Liver (tissue), 8 donors: ENCODE measurements at regions not wholly inside any gene's neighbourhood (a gene's known extent, or its start where the extent isn't known, plus 50 kb on each side); places are given as distances from the start of the nearest gene placed in this dataset.
A peak's percentile ranks its signal among the peaks of the same experiment; 100 is the strongest.

ENCODE experiments used
- DNase-seq: peaks from one replicate; pipeline ENCODE4 v3.0.0-alpha.2; 2017; ENCODE audit warnings: low spot score
- H3K27ac ChIP-seq, 2 donors: one replicate each; pipeline ENCODE4 v1.7.0; 2013; ENCODE audit warnings: inconsistent platforms in 2 of 2, low read length in 2 of 2, control low read depth in 1 of 2, low read depth in 1 of 2, mild to moderate bottlenecking in 1 of 2
- H3K27me3 ChIP-seq, 4 donors: one replicate each; pipeline versions ENCODE4 v1.6.1 to v1.7.0; 2013; ENCODE audit warnings: low read length in 3 of 4, inconsistent platforms in 1 of 4, mild to moderate bottlenecking in 1 of 4, moderate library complexity in 1 of 4; ENCODE audit not compliant: control insufficient read depth in 4 of 4, insufficient read depth in 4 of 4
- H3K36me3 ChIP-seq, 4 donors: one replicate each; pipeline versions ENCODE4 v1.6.1 to v1.7.0; 2013; ENCODE audit warnings: low read length in 3 of 4, mild to moderate bottlenecking in 3 of 4, low read depth in 1 of 4, moderate library complexity in 1 of 4; ENCODE audit not compliant: control insufficient read depth in 4 of 4, insufficient read depth in 3 of 4
- H3K4me1 ChIP-seq, 4 donors: one replicate each; pipeline versions ENCODE4 v1.6.1 to v1.7.0; 2013; ENCODE audit warnings: low read length in 3 of 4, mild to moderate bottlenecking in 3 of 4, moderate library complexity in 1 of 4; ENCODE audit not compliant: control insufficient read depth in 4 of 4, insufficient read depth in 4 of 4
- H3K4me3 ChIP-seq, 3 donors: one replicate each; pipeline versions ENCODE4 v1.6.1 to v1.7.0; 2013; ENCODE audit warnings: low read length in 3 of 3, control low read depth in 1 of 3, low read depth in 1 of 3, mild to moderate bottlenecking in 1 of 3
- H3K9ac ChIP-seq, 2 donors: one replicate each; pipeline ENCODE4 v1.7.0; 2013; ENCODE audit warnings: low read length in 2 of 2, mild to moderate bottlenecking in 2 of 2, moderate library complexity in 2 of 2, control low read depth in 1 of 2, low read depth in 1 of 2
- H3K9me3 ChIP-seq, 4 donors: one replicate each; pipeline versions ENCODE4 v1.6.1 to v1.7.0; 2013; ENCODE audit warnings: low read length in 3 of 4; ENCODE audit not compliant: control insufficient read depth in 4 of 4
- EGR1 ChIP-seq, 2 donors: IDR thresholded peaks; 2 replicates each; pipeline ENCODE4 v1.6.1; 2016 to 2018; ENCODE audit warnings: antibody characterized with exemption in 2 of 2, low read depth in 2 of 2
- FOXA1 ChIP-seq: IDR thresholded peaks from 2 replicates; pipeline ENCODE4 v1.6.1; 2016; ENCODE audit warnings: antibody characterized with exemption
- FOXA2 ChIP-seq: IDR thresholded peaks from 2 replicates; pipeline ENCODE4 v1.6.1; 2016; ENCODE audit warnings: antibody characterized with exemption
- GABPA ChIP-seq, 2 donors: IDR thresholded peaks in 1 of 2; conservative IDR thresholded peaks in 1 of 2; 2 replicates each; pipeline ENCODE4 v1.6.1; 2016; ENCODE audit warnings: antibody characterized with exemption in 2 of 2, mild to moderate bottlenecking in 1 of 2, moderate library complexity in 1 of 2
- HNF4A ChIP-seq, 2 donors: conservative IDR thresholded peaks; 2 replicates each; pipeline ENCODE4 v1.6.1; 2016; ENCODE audit warnings: antibody characterized with exemption in 2 of 2, mild to moderate bottlenecking in 2 of 2
- HNF4G ChIP-seq: IDR thresholded peaks from 2 replicates; pipeline ENCODE4 v1.6.1; 2016; ENCODE audit warnings: antibody characterized with exemption
- JUND ChIP-seq, 2 donors: IDR thresholded peaks; 2 replicates each; pipeline ENCODE4 v1.6.1; 2016; ENCODE audit warnings: antibody characterized with exemption in 2 of 2
- RAD21 ChIP-seq, 2 donors: IDR thresholded peaks; 2 replicates each; pipeline ENCODE4 v1.6.1; 2016; ENCODE audit warnings: antibody characterized with exemption in 2 of 2, mild to moderate bottlenecking in 2 of 2
- RXRA ChIP-seq, 2 donors: IDR thresholded peaks; 2 replicates each; pipeline ENCODE4 v1.6.1; 2017 to 2018; ENCODE audit warnings: antibody characterized with exemption in 2 of 2, mild to moderate bottlenecking in 1 of 2
- TAF1 ChIP-seq: conservative IDR thresholded peaks from 2 replicates; pipeline ENCODE4 v1.6.1; 2016; ENCODE audit warnings: antibody characterized with exemption, mild to moderate bottlenecking
- YY1 ChIP-seq: IDR thresholded peaks from 2 replicates; pipeline ENCODE4 v1.6.1; 2016; ENCODE audit warnings: antibody characterized with exemption, mild to moderate bottlenecking
- WGBS: extraction: QIAGEN DNeasy Blood & Tissue Kit; methylation state at CpG from one replicate; pipeline ENCODE4 v1.1.7; 2013; 5-methylcytosine and 5-hydroxymethylcytosine counted together
- TF ChIP-seq, protein P1 (sequence below): fragments of 150-350 bp; IDR thresholded peaks from 2 replicates; pipeline ENCODE4 v1.5.1; 2017; ENCODE audit warnings: improper control_type of control experiment, low read depth, low read length; ENCODE audit not compliant: missing input control
- TF ChIP-seq, protein P2 (sequence below): IDR thresholded peaks from 2 replicates; pipeline ENCODE4 v1.6.1; 2016; ENCODE audit warnings: antibody characterized with exemption
- TF ChIP-seq, protein P3 (sequence below): IDR thresholded peaks from 2 replicates; pipeline ENCODE4 v1.6.1; 2016; ENCODE audit warnings: antibody characterized with exemption, mild to moderate bottlenecking
- donor health status: healthy.
- donor health status: healthy.
- donor health status: healthy.
- donor health status: healthy.
- donor health status: healthy.

DNA sequence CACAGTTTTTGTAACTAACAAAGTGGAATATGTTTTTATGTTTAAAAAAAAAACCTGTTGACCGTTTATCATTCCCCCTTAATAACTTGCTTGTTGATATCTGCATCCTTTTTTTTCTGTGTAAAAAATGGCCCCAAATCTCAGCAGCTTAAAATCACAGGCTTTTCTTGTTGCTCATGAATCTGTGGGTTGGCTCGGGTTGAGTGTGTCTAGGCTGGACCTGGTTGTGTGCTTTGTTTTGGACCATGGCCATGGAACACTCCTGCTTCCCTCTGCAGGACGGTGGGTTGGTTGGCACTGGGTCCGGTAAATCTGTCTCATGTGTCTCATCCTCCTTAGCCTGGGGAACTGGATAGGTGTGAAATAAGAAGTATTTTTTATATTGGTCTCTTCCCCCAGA lies 139.0 kb upstream of the LINC00305 start:
- H3K27ac ChIP-seq = peak overlapping the region; percentile 74 to 76
- H3K4me3 ChIP-seq = no peak overlapping the region
- peaks cover 0 to 30% (median 20%) of the 10 kb centered on the region in 4 donors for H3K4me1 ChIP-seq
- DNase-seq = no peak
- H3K9ac ChIP-seq = peak overlapping the region in 1 of 2 donors; percentile 77
- no peaks in the 10 kb centered on the region for H3K36me3 ChIP-seq
- TF ChIP-seq JUND (IDR thresholded peaks at IDR 0.05) (no peak), RAD21 (IDR thresholded peaks at IDR 0.05) (peak; percentile 30 to 71), RXRA (IDR thresholded peaks at IDR 0.05) (peak in 1 of 2 donors; percentile 47), YY1 (peak; percentile 76)
- TF ChIP-seq, protein P1, sequence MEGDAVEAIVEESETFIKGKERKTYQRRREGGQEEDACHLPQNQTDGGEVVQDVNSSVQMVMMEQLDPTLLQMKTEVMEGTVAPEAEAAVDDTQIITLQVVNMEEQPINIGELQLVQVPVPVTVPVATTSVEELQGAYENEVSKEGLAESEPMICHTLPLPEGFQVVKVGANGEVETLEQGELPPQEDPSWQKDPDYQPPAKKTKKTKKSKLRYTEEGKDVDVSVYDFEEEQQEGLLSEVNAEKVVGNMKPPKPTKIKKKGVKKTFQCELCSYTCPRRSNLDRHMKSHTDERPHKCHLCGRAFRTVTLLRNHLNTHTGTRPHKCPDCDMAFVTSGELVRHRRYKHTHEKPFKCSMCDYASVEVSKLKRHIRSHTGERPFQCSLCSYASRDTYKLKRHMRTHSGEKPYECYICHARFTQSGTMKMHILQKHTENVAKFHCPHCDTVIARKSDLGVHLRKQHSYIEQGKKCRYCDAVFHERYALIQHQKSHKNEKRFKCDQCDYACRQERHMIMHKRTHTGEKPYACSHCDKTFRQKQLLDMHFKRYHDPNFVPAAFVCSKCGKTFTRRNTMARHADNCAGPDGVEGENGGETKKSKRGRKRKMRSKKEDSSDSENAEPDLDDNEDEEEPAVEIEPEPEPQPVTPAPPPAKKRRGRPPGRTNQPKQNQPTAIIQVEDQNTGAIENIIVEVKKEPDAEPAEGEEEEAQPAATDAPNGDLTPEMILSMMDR = peak; percentile 17
- no peaks in the 10 kb centered on the region for H3K27me3 ChIP-seq
- no peaks in the 10 kb centered on the region for H3K9me3 ChIP-seq
- 28% methylated on average over 4 of the region's 4 CpGs for WGBS

DNA sequence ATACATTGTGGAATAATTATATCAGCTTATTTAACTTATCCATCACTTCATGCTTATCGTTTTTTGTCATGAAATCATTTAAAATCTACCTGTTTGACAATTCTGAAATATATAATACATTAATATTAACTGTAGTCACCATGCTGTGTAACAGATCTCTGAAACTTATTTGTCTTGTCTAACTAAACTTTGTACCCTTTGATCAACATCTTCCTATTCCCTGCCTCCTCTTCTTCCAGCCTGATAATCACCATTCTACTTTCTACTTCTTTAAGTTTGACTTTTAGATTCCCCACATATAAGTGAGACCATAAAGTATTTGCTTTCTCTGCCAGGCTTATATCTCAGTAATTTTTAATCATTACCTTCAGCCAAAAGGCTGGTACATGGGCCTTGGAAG lies 134.2 kb upstream of the LINC00305 start:
- 73% methylated on average over 1 of the region's 1 CpG for WGBS
- Histone ChIP-seq H3K4me1 (peaks cover 2 to 34% (median 13%) of the 10 kb centered on the region in 4 donors), H3K4me3 (no peak overlapping the region), H3K27me3 (no peaks in the 10 kb centered on the region), H3K9ac (peak overlapping the region in 1 of 2 donors; percentile 15), H3K36me3 (peaks cover 0 to 1% (median 0%) of the 10 kb centered on the region in 4 donors), H3K27ac (no peak overlapping the region), H3K9me3 (no peaks in the 10 kb centered on the region)
- TF ChIP-seq HNF4A (conservative IDR thresholded peaks at IDR 0.05) (peak; percentile 34 to 62), EGR1 (IDR thresholded peaks at IDR 0.05; ENCODE audit: low read depth in 2 of 2) (no peak), JUND (IDR thresholded peaks at IDR 0.05) (peak in 1 of 2 donors; percentile 20)
- no peak for DNase-seq

DNA sequence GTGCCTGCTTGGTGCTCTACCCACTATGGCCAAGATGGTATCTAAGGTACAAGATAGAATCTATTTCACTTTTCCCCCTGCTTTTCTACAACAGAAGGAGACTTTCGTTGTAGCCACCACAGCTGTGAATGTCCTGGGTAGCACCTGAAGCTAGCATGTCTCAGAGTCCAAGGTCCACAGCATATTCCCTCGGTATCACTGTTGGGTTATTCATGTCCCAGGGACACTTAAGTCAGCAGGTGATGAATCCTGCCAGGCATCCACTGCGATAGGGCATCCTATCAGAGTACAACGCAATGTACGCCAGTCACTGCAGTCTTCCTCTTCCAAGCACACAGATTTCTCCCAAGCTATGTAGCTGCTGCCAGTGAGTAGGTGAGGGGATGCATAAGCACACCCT lies 129.1 kb upstream of the LINC00305 start:
- WGBS = 85% methylated on average over 5 of the region's 5 CpGs
- no peak overlapping the region for H3K27ac ChIP-seq
- no peak overlapping the region for H3K9ac ChIP-seq
- no peaks in the 10 kb centered on the region for H3K27me3 ChIP-seq
- peaks cover 5 to 33% (median 15%) of the 10 kb centered on the region in 4 donors for H3K4me1 ChIP-seq
- no peak for TF ChIP-seq YY1
- TF ChIP-seq FOXA1 = no peak
- no peak for TF ChIP-seq HNF4A (conservative IDR thresholded peaks at IDR 0.05)
- TF ChIP-seq RXRA (IDR thresholded peaks at IDR 0.05) = no peak
- TF ChIP-seq EGR1 (IDR thresholded peaks at IDR 0.05; ENCODE audit: low read depth in 2 of 2) = no peak
- no peak for TF ChIP-seq GABPA (IDR thresholded peaks at IDR 0.05 in 1 of 2, conservative IDR thresholded peaks at IDR 0.05 in 1 of 2)
- TF ChIP-seq, protein P2, sequence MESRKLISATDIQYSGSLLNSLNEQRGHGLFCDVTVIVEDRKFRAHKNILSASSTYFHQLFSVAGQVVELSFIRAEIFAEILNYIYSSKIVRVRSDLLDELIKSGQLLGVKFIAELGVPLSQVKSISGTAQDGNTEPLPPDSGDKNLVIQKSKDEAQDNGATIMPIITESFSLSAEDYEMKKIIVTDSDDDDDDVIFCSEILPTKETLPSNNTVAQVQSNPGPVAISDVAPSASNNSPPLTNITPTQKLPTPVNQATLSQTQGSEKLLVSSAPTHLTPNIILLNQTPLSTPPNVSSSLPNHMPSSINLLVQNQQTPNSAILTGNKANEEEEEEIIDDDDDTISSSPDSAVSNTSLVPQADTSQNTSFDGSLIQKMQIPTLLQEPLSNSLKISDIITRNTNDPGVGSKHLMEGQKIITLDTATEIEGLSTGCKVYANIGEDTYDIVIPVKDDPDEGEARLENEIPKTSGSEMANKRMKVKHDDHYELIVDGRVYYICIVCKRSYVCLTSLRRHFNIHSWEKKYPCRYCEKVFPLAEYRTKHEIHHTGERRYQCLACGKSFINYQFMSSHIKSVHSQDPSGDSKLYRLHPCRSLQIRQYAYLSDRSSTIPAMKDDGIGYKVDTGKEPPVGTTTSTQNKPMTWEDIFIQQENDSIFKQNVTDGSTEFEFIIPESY = no peak
- no peak for TF ChIP-seq RAD21 (IDR thresholded peaks at IDR 0.05)
- TF ChIP-seq, protein P3, sequence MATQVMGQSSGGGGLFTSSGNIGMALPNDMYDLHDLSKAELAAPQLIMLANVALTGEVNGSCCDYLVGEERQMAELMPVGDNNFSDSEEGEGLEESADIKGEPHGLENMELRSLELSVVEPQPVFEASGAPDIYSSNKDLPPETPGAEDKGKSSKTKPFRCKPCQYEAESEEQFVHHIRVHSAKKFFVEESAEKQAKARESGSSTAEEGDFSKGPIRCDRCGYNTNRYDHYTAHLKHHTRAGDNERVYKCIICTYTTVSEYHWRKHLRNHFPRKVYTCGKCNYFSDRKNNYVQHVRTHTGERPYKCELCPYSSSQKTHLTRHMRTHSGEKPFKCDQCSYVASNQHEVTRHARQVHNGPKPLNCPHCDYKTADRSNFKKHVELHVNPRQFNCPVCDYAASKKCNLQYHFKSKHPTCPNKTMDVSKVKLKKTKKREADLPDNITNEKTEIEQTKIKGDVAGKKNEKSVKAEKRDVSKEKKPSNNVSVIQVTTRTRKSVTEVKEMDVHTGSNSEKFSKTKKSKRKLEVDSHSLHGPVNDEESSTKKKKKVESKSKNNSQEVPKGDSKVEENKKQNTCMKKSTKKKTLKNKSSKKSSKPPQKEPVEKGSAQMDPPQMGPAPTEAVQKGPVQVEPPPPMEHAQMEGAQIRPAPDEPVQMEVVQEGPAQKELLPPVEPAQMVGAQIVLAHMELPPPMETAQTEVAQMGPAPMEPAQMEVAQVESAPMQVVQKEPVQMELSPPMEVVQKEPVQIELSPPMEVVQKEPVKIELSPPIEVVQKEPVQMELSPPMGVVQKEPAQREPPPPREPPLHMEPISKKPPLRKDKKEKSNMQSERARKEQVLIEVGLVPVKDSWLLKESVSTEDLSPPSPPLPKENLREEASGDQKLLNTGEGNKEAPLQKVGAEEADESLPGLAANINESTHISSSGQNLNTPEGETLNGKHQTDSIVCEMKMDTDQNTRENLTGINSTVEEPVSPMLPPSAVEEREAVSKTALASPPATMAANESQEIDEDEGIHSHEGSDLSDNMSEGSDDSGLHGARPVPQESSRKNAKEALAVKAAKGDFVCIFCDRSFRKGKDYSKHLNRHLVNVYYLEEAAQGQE = no peak
- no peak for TF ChIP-seq HNF4G
- no peak for TF ChIP-seq FOXA2
- TF ChIP-seq TAF1 = no peak
- TF ChIP-seq JUND (IDR thresholded peaks at IDR 0.05) = no peak
- no peak for DNase-seq
- H3K9me3 ChIP-seq = no peaks in the 10 kb centered on the region
- H3K36me3 ChIP-seq = peaks cover 0 to 1% (median 0%) of the 10 kb centered on the region in 4 donors
- H3K4me3 ChIP-seq = peak overlapping the region in 1 of 3 donors; percentile 2
